Tibial nerve (tissue), 4 donors: ENCODE measurements at regions not wholly inside any gene's neighbourhood (a gene's known extent, or its start where the extent isn't known, plus 50 kb on each side); places are given as distances from the start of the nearest gene placed in this dataset.

ENCODE experiments used
- CTCF ChIP-seq, 5 experiments: fragments of 200-600 bp in 3 of 5; fragments of 450-650 bp in 2 of 5; sonication (generic) in 3 of 5; IDR thresholded peaks; one replicate each; pipeline ENCODE4 v1.5.1; 2016 to 2019; ENCODE audit warnings: antibody characterized with exemption in 5 of 5, mild to moderate bottlenecking in 3 of 5, moderate library complexity in 2 of 5
- EP300 ChIP-seq, 2 donors: sonication (generic); formaldehyde crosslinking; IDR thresholded peaks; one replicate each; pipeline ENCODE4 v1.6.1; 2017; ENCODE audit warnings: antibody characterized with exemption in 2 of 2, mild to moderate bottlenecking in 1 of 2
- POLR2A ChIP-seq, 2 donors: fragments of 450-650 bp; IDR thresholded peaks; one replicate each; pipeline ENCODE4 v1.6.1; 2017; ENCODE audit warnings: antibody characterized with exemption in 2 of 2, mild to moderate bottlenecking in 2 of 2, moderate library complexity in 2 of 2

DNA sequence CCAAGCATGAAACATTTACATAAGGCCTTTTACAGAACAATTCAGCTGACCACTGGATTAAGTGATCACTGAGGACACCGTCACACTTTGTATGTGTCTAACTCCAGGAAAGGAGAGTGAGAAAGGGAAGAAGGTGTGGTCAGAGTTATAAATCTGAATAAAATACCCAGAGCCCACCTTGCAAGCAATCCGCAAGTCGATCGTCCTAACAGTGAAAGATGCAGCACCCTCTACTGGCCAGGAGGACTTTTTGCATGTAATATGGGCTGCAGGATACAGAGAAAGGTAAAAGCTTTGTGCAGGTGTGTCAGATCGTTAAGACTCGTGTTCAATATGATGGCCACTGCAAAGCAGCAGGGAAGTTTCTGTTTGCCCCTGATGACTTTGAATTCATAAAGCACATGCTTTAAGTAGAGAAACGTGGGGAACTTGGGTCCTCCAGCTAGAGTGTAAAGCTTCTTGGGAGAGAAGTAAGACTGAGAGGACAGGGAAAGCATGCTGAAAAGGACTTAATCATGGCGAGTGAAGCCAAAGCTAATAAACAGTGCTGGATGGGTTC lies 68.5 kb upstream of the BMPER start:
- TF ChIP-seq POLR2A (IDR thresholded peaks at IDR 0.05), result no peak
- no peak for TF ChIP-seq CTCF (IDR thresholded peaks at IDR 0.05)
- TF ChIP-seq EP300 (IDR thresholded peaks at IDR 0.05), result no peak
